ENCODE measurements at regions not wholly inside any gene's neighbourhood (a gene's known extent, or its start where the extent isn't known, plus 50 kb on each side); places are given as distances from the start of the nearest gene placed in this dataset. TPM values are rescaled to one million over a fixed set of nuclear protein-coding genes. Genes with fewer than 3 reads are reported as not detected.

GRCh38 chr4:184968366-184968765, 49.9 kb upstream of the HELT start:
- no peak overlapping the region for H3K27ac Mint-ChIP-seq
- CTCF ChIA-PET: no interaction called here

More at GRCh38 chr4:184968366-184968765, 49.9 kb upstream of the HELT start:
- Mint-ChIP-seq H3K4me3 (no peak overlapping the region), H3K4me1 (no peaks in the 10 kb centered on the region), H3K9me3 (peaks cover 45% of the 10 kb centered on the region), H3K27me3 (ENCODE audit: low read depth) (peaks cover 7% of the 10 kb centered on the region), H3K36me3 (peaks cover 29% of the 10 kb centered on the region)
- no peak for DNase-seq (ENCODE audit: low spot score)
- TF ChIP-seq ZNF532 (CRISPR knock-in tag; IDR thresholded peaks at IDR 0.05; ENCODE audit: borderline replicate concordance) (no peak), OVOL2 (CRISPR knock-in tag; IDR thresholded peaks at IDR 0.05; ENCODE audit: borderline replicate concordance) (no peak), NFATC4 (CRISPR knock-in tag; IDR thresholded peaks at IDR 0.05) (no peak), CREB1 (CRISPR knock-in tag; IDR thresholded peaks at IDR 0.05) (no peak), USF1 (CRISPR knock-in tag; IDR thresholded peaks at IDR 0.05) (no peak), ZNF281 (CRISPR knock-in tag; IDR thresholded peaks at IDR 0.05) (no peak), ZNF232 (CRISPR knock-in tag; IDR thresholded peaks at IDR 0.05) (no peak)
- no peak for ATAC-seq
- POLR2A ChIA-PET: no interaction called here

Small RNAs in the stretch of these regions (microRNA-seq; reads per million reads assigned to microRNA genes)
- not detected for gene MIR4455 (ENCODE audit: borderline number of aligned reads)
